AG09309 (cell line): ENCODE measurements at regions not wholly inside any gene's neighbourhood (a gene's known extent, or its start where the extent isn't known, plus 50 kb on each side); places are given as distances from the start of the nearest gene placed in this dataset.

Source experiments
- DNase-seq: peaks from one replicate; pipeline ENCODE4 v3.0.0-alpha.2; 2010; ENCODE audit warnings: low read depth
- H3K4me3 ChIP-seq: 2 replicates; pipeline ENCODE4 v1.5.1; 2011; ENCODE audit warnings: mild to moderate bottlenecking, low read depth, low read length, moderate library complexity; ENCODE audit not compliant: control insufficient read depth
- CTCF ChIP-seq: IDR thresholded peaks from 2 replicates; pipeline ENCODE4 v1.5.1; 2011; ENCODE audit warnings: mild to moderate bottlenecking, low read depth, low read length, inconsistent platforms; ENCODE audit not compliant: insufficient read depth, control insufficient read depth; ENCODE audit errors: missing control alignments

- DNase-seq, result no peak
- H3K4me3 ChIP-seq, result no peak overlapping the region
- TF ChIP-seq CTCF, result no peak
These were observed 301.2 kb upstream of the TRIB2 start for GRCh38 chr2:12415536-12415935.

GRCh38 chr2:12416600-12416999 lies 300.1 kb upstream of the TRIB2 start:
- TF ChIP-seq CTCF, result peak; percentile 68
- H3K4me3 ChIP-seq, result no peak overlapping the region
- DNase-seq, result peak; percentile 32

GRCh38 chr2:12417786-12418185 lies 298.9 kb upstream of the TRIB2 start:
- H3K4me3 ChIP-seq, result no peak overlapping the region
- no peak for TF ChIP-seq CTCF
- no peak for DNase-seq

GRCh38 chr2:12419803-12420202 lies 296.9 kb upstream of the TRIB2 start:
- TF ChIP-seq CTCF, result no peak
- DNase-seq, result no peak
- H3K4me3 ChIP-seq, result no peak overlapping the region

GRCh38 chr2:12421046-12421445 lies 295.7 kb upstream of the TRIB2 start:
- no peak for DNase-seq
- H3K4me3 ChIP-seq, result no peak overlapping the region
- TF ChIP-seq CTCF, result no peak

- TF ChIP-seq CTCF, result no peak
These were observed 292.5 kb upstream of the TRIB2 start for GRCh38 chr2:12424219-12424618.

GRCh38 chr2:12424809-12425208 lies 291.9 kb upstream of the TRIB2 start:
- H3K4me3 ChIP-seq, result no peak overlapping the region
- TF ChIP-seq CTCF, result no peak
- DNase-seq, result no peak

More at GRCh38 chr2:12424219-12424618, 292.5 kb upstream of the TRIB2 start:
- DNase-seq, result no peak
- no peak overlapping the region for H3K4me3 ChIP-seq
